A673 (cell line): ENCODE measurements at regions not wholly inside any gene's neighbourhood (a gene's known extent, or its start where the extent isn't known, plus 50 kb on each side); places are given as distances from the start of the nearest gene placed in this dataset.

ENCODE experiments used
- BruUV-seq: library from RNA; stranded (reverse); fragments of 400-500 nt; replicated peaks from 2 replicates; lab custom pipeline; 2021; lab: Mats Ljungman, UMichigan
- CTCF ChIA-PET: fragments of 300-600 bp; sonication (Branson Sonifier 250); formaldehyde crosslinking; loops from one replicate; lab custom pipeline; 2022; ENCODE audit warnings: antibody characterized with exemption; lab: Charles Lee
- POLR2A ChIA-PET: fragments of 300-600 bp; sonication (Branson Sonifier 250); formaldehyde crosslinking; loops from one replicate; lab custom pipeline; 2022; ENCODE audit warnings: antibody characterized with exemption; ENCODE audit not compliant: low non-redundant PET; lab: Charles Lee
- DNase-seq: peaks from one replicate; pipeline ENCODE4 v3.0.0-alpha.2; 2015; ENCODE audit warnings: low spot score
- H3K27ac ChIP-seq: fragments of 200-600 bp; sonication (generic); 2 replicates; pipeline ENCODE4 v1.5.1; 2016; ENCODE audit warnings: mixed run types, low read depth, mild to moderate bottlenecking, mixed read lengths, antibody characterized with exemption, low read length; ENCODE audit not compliant: poor library complexity, severe bottlenecking
- H3K27me3 ChIP-seq: fragments of 200-600 bp; sonication (generic); replicated peaks from 2 replicates; pipeline ENCODE4 v1.6.1; 2017; ENCODE audit warnings: mixed run types, low read depth, mild to moderate bottlenecking, mixed read lengths, antibody characterized with exemption, low read length; ENCODE audit not compliant: insufficient read depth, poor library complexity
- H3K36me3 ChIP-seq: fragments of 200-600 bp; sonication (generic); 2 replicates; pipeline ENCODE4 v1.6.1; 2016; ENCODE audit warnings: mixed run types, mild to moderate bottlenecking, mixed read lengths, antibody characterized with exemption, low read length; ENCODE audit not compliant: insufficient read depth, poor library complexity, severe bottlenecking
- H3K4me1 ChIP-seq: fragments of 200-600 bp; sonication (generic); 2 replicates; pipeline ENCODE4 v1.6.1; 2017; ENCODE audit warnings: mixed run types, mild to moderate bottlenecking, mixed read lengths, antibody characterized with exemption, low read length; ENCODE audit not compliant: insufficient read depth, poor library complexity, severe bottlenecking
- H3K4me3 ChIP-seq: fragments of 200-600 bp; sonication (generic); 2 replicates; pipeline ENCODE4 v1.5.1; 2016; ENCODE audit warnings: low read depth, mixed run types, mild to moderate bottlenecking, mixed read lengths, low read length; ENCODE audit not compliant: poor library complexity, severe bottlenecking
- H3K9me3 ChIP-seq: fragments of 200-600 bp; sonication (generic); 2 replicates; pipeline ENCODE4 v1.6.1; 2016; ENCODE audit warnings: mixed run types, low read depth, mild to moderate bottlenecking, mixed read lengths, antibody characterized with exemption, low read length; ENCODE audit not compliant: poor library complexity, severe bottlenecking
- EZH2 ChIP-seq: fragments of 200-600 bp; sonication (generic); IDR thresholded peaks from 2 replicates; pipeline ENCODE4 v1.6.1; 2017; ENCODE audit warnings: borderline replicate concordance, low read depth, mild to moderate bottlenecking, mixed read lengths, antibody characterized with exemption, low read length; ENCODE audit not compliant: poor library complexity, severe bottlenecking
- intact Hi-C: fragments of 100-400 bp; cut with micrococcal nuclease; formaldehyde crosslinking; loops from one replicate; pipeline ENCODE4 v1.10.0; 2022; ENCODE audit not compliant: unreplicated experiment
- TF ChIP-seq, protein P1 (sequence below): fragments of 300-800, 200-600 bp; sonication (generic); conservative IDR thresholded peaks from 2 replicates; pipeline ENCODE4 v1.5.1; 2017; ENCODE audit warnings: low read depth, mild to moderate bottlenecking, antibody characterized with exemption, low read length, moderate library complexity, mixed read lengths

DNA sequence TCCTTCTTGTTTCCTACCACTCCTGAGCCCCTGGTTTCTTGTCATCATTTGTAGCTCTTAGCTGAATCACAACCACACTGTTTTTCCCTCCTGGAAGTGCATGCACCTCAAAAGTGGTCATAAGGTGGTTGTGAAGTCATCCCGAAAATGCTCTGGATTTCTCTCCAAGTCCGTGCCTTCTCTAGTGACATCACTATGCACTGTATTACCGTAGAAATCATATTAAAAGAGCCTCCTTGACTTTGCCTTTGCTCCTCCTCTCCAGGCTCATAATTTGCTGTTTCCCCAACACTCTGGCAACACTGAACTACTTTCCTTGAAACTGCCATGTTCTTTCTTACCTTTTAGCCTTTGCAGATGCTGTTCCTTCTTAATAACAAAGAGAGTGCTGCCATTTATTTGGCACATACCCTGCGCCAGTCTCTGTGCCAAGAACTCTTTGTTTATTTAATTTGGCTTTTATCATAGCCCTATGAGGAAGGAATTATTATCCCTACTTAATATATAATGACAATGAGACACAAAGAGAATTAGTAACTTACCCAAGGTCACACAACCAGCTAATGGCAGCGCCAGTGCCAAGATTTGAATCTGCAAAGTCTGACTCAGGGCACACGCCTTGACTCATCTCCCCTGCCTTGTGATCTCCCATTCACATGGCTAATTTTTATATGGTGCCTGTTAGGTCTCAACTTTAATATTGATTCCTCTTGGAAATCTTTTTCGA is 115.4 kb downstream of the KIF4B start:
- Histone ChIP-seq H3K9me3 (no peaks in the 10 kb centered on the region), H3K27ac (no peak overlapping the region), H3K4me3 (no peak overlapping the region), H3K36me3 (no peaks in the 10 kb centered on the region), H3K27me3 (no peaks in the 10 kb centered on the region), H3K4me1 (no peaks in the 10 kb centered on the region)
- CTCF ChIA-PET = interaction anchor here (0.5 kb wide), 1 partner anchor 157 kb away, joined by 3 read pairs; no protein-coding TSS in a partner anchor
- DNase-seq = no peak
- TF ChIP-seq, protein P1, sequence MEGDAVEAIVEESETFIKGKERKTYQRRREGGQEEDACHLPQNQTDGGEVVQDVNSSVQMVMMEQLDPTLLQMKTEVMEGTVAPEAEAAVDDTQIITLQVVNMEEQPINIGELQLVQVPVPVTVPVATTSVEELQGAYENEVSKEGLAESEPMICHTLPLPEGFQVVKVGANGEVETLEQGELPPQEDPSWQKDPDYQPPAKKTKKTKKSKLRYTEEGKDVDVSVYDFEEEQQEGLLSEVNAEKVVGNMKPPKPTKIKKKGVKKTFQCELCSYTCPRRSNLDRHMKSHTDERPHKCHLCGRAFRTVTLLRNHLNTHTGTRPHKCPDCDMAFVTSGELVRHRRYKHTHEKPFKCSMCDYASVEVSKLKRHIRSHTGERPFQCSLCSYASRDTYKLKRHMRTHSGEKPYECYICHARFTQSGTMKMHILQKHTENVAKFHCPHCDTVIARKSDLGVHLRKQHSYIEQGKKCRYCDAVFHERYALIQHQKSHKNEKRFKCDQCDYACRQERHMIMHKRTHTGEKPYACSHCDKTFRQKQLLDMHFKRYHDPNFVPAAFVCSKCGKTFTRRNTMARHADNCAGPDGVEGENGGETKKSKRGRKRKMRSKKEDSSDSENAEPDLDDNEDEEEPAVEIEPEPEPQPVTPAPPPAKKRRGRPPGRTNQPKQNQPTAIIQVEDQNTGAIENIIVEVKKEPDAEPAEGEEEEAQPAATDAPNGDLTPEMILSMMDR = no peak
- TF ChIP-seq EZH2 = no peak
- intact Hi-C loops = no loop called here
- no TSS peak for BruUV-seq
- POLR2A ChIA-PET = no interaction called here

DNA sequence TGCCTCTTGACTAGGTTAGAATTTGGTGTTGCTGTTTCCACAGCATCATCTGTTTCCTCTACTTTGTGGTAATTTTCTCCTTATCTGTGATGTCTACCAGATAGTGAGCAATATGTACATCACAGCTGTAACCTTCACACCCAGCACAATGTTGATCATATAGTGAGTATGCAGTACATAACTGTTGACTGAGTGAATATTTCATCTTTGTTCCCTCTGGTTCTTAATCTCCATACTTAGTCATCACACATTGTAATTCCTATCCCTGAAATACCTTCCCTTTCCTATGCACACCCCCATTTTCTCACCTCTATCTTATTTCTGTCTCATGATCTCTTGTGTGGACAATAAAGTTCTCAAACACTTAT is 115.9 kb downstream of the KIF4B start:
- Histone ChIP-seq H3K27me3 (no peaks in the 10 kb centered on the region), H3K4me3 (no peak overlapping the region), H3K4me1 (no peaks in the 10 kb centered on the region), H3K27ac (no peak overlapping the region), H3K9me3 (no peaks in the 10 kb centered on the region), H3K36me3 (no peaks in the 10 kb centered on the region)
- TF ChIP-seq EZH2 = no peak
- TF ChIP-seq, protein P1 = no peak
- no peak for DNase-seq
- intact Hi-C loops = no loop called here
- ChIA-PET CTCF (no interaction called here), POLR2A (no interaction called here)
- BruUV-seq = no TSS peak

DNA sequence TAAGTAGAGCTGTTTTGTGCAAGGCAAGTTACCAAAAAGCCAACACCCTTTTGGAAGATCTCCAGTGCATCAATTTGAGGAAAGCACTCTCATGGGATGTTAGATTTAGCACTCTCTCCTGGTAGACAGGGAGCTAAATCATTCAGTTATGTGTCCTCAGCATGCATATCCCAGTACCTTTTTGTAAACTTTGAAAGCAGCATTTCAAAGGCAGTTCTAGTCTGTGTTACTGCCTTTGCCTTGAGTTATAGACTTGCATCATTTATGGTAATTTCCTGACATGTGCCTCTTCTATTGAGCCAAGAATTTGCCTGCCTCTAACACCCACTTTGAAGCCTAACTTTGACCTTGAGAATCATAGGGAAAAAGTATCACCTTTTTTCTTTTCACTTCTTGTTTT is 120.6 kb downstream of the KIF4B start:
- Histone ChIP-seq H3K36me3 (no peaks in the 10 kb centered on the region), H3K4me3 (no peak overlapping the region), H3K9me3 (no peaks in the 10 kb centered on the region), H3K4me1 (no peaks in the 10 kb centered on the region), H3K27ac (no peak overlapping the region), H3K27me3 (no peaks in the 10 kb centered on the region)
- no TSS peak for BruUV-seq
- ChIA-PET CTCF (no interaction called here), POLR2A (no interaction called here)
- TF ChIP-seq EZH2 = no peak
- TF ChIP-seq, protein P1 = no peak
- intact Hi-C loops = loop anchor here (10.0 kb wide), 1 partner anchor 489 kb away; no protein-coding TSS in a partner anchor
- DNase-seq = no peak
